ENCODE measurements at regions not wholly inside any gene's neighbourhood (a gene's known extent, or its start where the extent isn't known, plus 50 kb on each side); places are given as distances from the start of the nearest gene placed in this dataset.
"Not testable (repeated sequence)": the region's sequence is repeated elsewhere in the genome, so short reads cannot be mapped to it uniquely, and the experiment has no call there.

DNA sequence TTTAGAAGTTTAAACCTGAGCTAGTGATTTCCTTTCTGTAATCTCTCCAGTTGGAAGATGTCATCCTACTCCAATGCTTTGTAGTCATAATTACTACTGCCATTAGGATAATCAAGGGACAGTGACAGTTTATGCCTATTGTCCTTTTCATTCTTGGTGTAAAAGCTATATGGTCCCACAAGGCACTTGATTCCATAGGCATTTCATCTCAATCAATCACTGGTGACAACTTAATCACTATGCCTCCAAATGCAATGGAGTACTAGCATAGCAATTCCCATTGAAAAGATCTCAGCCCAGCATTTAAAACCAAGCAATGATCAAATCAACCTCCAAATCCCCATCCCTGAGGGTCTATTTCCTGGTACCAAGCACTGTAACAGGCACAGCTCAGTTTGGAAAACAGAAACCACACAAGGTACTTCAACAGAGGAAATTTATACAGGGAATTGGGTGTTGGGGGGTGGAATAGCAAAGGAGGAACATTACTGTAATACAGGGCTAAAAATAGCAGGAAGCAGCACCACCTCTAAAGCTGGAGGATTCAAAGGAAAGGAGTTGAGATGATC is 51.0 kb downstream of the FHIP2A start:
- ATAC-seq (ENCODE audit: low FRiP score in 2 of 2) = no peak
- peaks cover 0 to 4% (median 2%) of the 10 kb centered on the region in 4 donors for H3K4me1 ChIP-seq
- TF ChIP-seq CTCF (IDR thresholded peaks at IDR 0.05) = no peak
- TF ChIP-seq POLR2AphosphoS5 (IDR thresholded peaks at IDR 0.05) = no peak
- no peak for TF ChIP-seq POLR2A (IDR thresholded peaks at IDR 0.05)
- no peak for TF ChIP-seq EP300 (IDR thresholded peaks at IDR 0.05)
- H3K36me3 ChIP-seq = no peaks in the 10 kb centered on the region
- H3K4me3 ChIP-seq = no peak overlapping the region
- no peak for DNase-seq
- H3K27me3 ChIP-seq = no peaks in the 10 kb centered on the region
- H3K27ac ChIP-seq = no peak overlapping the region
- H3K9me3 ChIP-seq = no peaks in the 10 kb centered on the region

GRCh38 chr10:114874827-114875411 is 53.3 kb downstream of the FHIP2A start:
- Histone ChIP-seq H3K27ac (no peak overlapping the region), H3K9me3 (no peaks in the 10 kb centered on the region), H3K4me3 (no peak overlapping the region), H3K36me3 (no peaks in the 10 kb centered on the region), H3K27me3 (no peaks in the 10 kb centered on the region), H3K4me1 (peaks cover 0 to 11% (median 4%) of the 10 kb centered on the region in 4 donors)
- peak in 1 of 2 donors; percentile 49 for DNase-seq
- ATAC-seq (ENCODE audit: low FRiP score in 2 of 2) = peak; percentile 68 to 73
- no peak for TF ChIP-seq POLR2A (IDR thresholded peaks at IDR 0.05)
- TF ChIP-seq POLR2AphosphoS5 (IDR thresholded peaks at IDR 0.05) = no peak
- no peak for TF ChIP-seq CTCF (IDR thresholded peaks at IDR 0.05)
- TF ChIP-seq EP300 (IDR thresholded peaks at IDR 0.05) = no peak
- WGBS, 2 donors = 30 to 36% methylated on average over 16 to 17 of the region's 17 CpGs

- DNase-seq; H3K27ac ChIP-seq; H3K4me3 ChIP-seq; H3K9me3 ChIP-seq; H3K36me3 ChIP-seq; ATAC-seq (ENCODE audit: low FRiP score in 2 of 2); H3K27me3 ChIP-seq: not testable (repeated sequence)
- 69 to 88% methylated on average over 4 of the region's 4 CpGs for WGBS, 2 donors
- peaks cover 0 to 12% (median 4%) of the 10 kb centered on the region in 4 donors for H3K4me1 ChIP-seq
Observed at GRCh38 chr10:114875590-114876081, 54.1 kb downstream of the FHIP2A start.

GRCh38 chr10:114876169-114876568 is 54.6 kb downstream of the FHIP2A start:
- WGBS, 2 donors = 78 to 96% methylated on average over 8 to 9 of the region's 9 CpGs

More at GRCh38 chr10:114876169-114876568, 54.6 kb downstream of the FHIP2A start:
- H3K27ac ChIP-seq = no peak overlapping the region
- no peak overlapping the region for H3K4me3 ChIP-seq
- H3K4me1 ChIP-seq = peaks cover 0 to 12% (median 4%) of the 10 kb centered on the region in 4 donors
- no peaks in the 10 kb centered on the region for H3K27me3 ChIP-seq
- TF ChIP-seq EP300 (IDR thresholded peaks at IDR 0.05) = no peak
- TF ChIP-seq CTCF (IDR thresholded peaks at IDR 0.05) = no peak
- no peak for TF ChIP-seq POLR2AphosphoS5 (IDR thresholded peaks at IDR 0.05)
- no peak for TF ChIP-seq POLR2A (IDR thresholded peaks at IDR 0.05)
- H3K36me3 ChIP-seq = no peaks in the 10 kb centered on the region
- ATAC-seq (ENCODE audit: low FRiP score in 2 of 2) (peak in 1 of 2 donors; percentile 27), DNase-seq (no peak)
- H3K9me3 ChIP-seq = no peaks in the 10 kb centered on the region
